Liver (tissue), 8 donors: ENCODE measurements at regions not wholly inside any gene's neighbourhood (a gene's known extent, or its start where the extent isn't known, plus 50 kb on each side); places are given as distances from the start of the nearest gene placed in this dataset.

Experiments used
- DNase-seq: peaks from one replicate; pipeline ENCODE4 v3.0.0-alpha.2; 2017; ENCODE audit warnings: low spot score
- H3K27ac ChIP-seq, 2 donors: one replicate each; pipeline ENCODE4 v1.7.0; 2013; ENCODE audit warnings: inconsistent platforms in 2 of 2, low read length in 2 of 2, control low read depth in 1 of 2, low read depth in 1 of 2, mild to moderate bottlenecking in 1 of 2
- H3K27me3 ChIP-seq, 4 donors: one replicate each; pipeline versions ENCODE4 v1.6.1 to v1.7.0; 2013; ENCODE audit warnings: low read length in 3 of 4, inconsistent platforms in 1 of 4, mild to moderate bottlenecking in 1 of 4, moderate library complexity in 1 of 4; ENCODE audit not compliant: control insufficient read depth in 4 of 4, insufficient read depth in 4 of 4
- H3K36me3 ChIP-seq, 4 donors: one replicate each; pipeline versions ENCODE4 v1.6.1 to v1.7.0; 2013; ENCODE audit warnings: low read length in 3 of 4, mild to moderate bottlenecking in 3 of 4, low read depth in 1 of 4, moderate library complexity in 1 of 4; ENCODE audit not compliant: control insufficient read depth in 4 of 4, insufficient read depth in 3 of 4
- H3K4me1 ChIP-seq, 4 donors: one replicate each; pipeline versions ENCODE4 v1.6.1 to v1.7.0; 2013; ENCODE audit warnings: low read length in 3 of 4, mild to moderate bottlenecking in 3 of 4, moderate library complexity in 1 of 4; ENCODE audit not compliant: control insufficient read depth in 4 of 4, insufficient read depth in 4 of 4
- H3K4me3 ChIP-seq, 3 donors: one replicate each; pipeline versions ENCODE4 v1.6.1 to v1.7.0; 2013; ENCODE audit warnings: low read length in 3 of 3, control low read depth in 1 of 3, low read depth in 1 of 3, mild to moderate bottlenecking in 1 of 3
- H3K9ac ChIP-seq, 2 donors: one replicate each; pipeline ENCODE4 v1.7.0; 2013; ENCODE audit warnings: low read length in 2 of 2, mild to moderate bottlenecking in 2 of 2, moderate library complexity in 2 of 2, control low read depth in 1 of 2, low read depth in 1 of 2
- H3K9me3 ChIP-seq, 4 donors: one replicate each; pipeline versions ENCODE4 v1.6.1 to v1.7.0; 2013; ENCODE audit warnings: low read length in 3 of 4; ENCODE audit not compliant: control insufficient read depth in 4 of 4
- EGR1 ChIP-seq, 2 donors: IDR thresholded peaks; 2 replicates each; pipeline ENCODE4 v1.6.1; 2016 to 2018; ENCODE audit warnings: antibody characterized with exemption in 2 of 2, low read depth in 2 of 2
- FOXA1 ChIP-seq: IDR thresholded peaks from 2 replicates; pipeline ENCODE4 v1.6.1; 2016; ENCODE audit warnings: antibody characterized with exemption
- FOXA2 ChIP-seq: IDR thresholded peaks from 2 replicates; pipeline ENCODE4 v1.6.1; 2016; ENCODE audit warnings: antibody characterized with exemption
- GABPA ChIP-seq, 2 donors: IDR thresholded peaks in 1 of 2; conservative IDR thresholded peaks in 1 of 2; 2 replicates each; pipeline ENCODE4 v1.6.1; 2016; ENCODE audit warnings: antibody characterized with exemption in 2 of 2, mild to moderate bottlenecking in 1 of 2, moderate library complexity in 1 of 2
- HNF4A ChIP-seq, 2 donors: conservative IDR thresholded peaks; 2 replicates each; pipeline ENCODE4 v1.6.1; 2016; ENCODE audit warnings: antibody characterized with exemption in 2 of 2, mild to moderate bottlenecking in 2 of 2
- HNF4G ChIP-seq: IDR thresholded peaks from 2 replicates; pipeline ENCODE4 v1.6.1; 2016; ENCODE audit warnings: antibody characterized with exemption
- JUND ChIP-seq, 2 donors: IDR thresholded peaks; 2 replicates each; pipeline ENCODE4 v1.6.1; 2016; ENCODE audit warnings: antibody characterized with exemption in 2 of 2
- MAX ChIP-seq: IDR thresholded peaks from 2 replicates; pipeline ENCODE4 v1.6.1; 2016; ENCODE audit warnings: antibody characterized with exemption
- NR2F2 ChIP-seq: IDR thresholded peaks from 2 replicates; pipeline ENCODE4 v1.6.1; 2016; ENCODE audit warnings: antibody characterized with exemption
- RAD21 ChIP-seq, 2 donors: IDR thresholded peaks; 2 replicates each; pipeline ENCODE4 v1.6.1; 2016; ENCODE audit warnings: antibody characterized with exemption in 2 of 2, mild to moderate bottlenecking in 2 of 2
- RXRA ChIP-seq, 2 donors: IDR thresholded peaks; 2 replicates each; pipeline ENCODE4 v1.6.1; 2017 to 2018; ENCODE audit warnings: antibody characterized with exemption in 2 of 2, mild to moderate bottlenecking in 1 of 2
- SP1 ChIP-seq: IDR thresholded peaks from 2 replicates; pipeline ENCODE4 v1.6.1; 2018; ENCODE audit warnings: antibody characterized with exemption, mild to moderate bottlenecking
- ZBTB33 ChIP-seq: IDR thresholded peaks from 2 replicates; pipeline ENCODE4 v1.6.1; 2016; ENCODE audit warnings: antibody characterized with exemption
- WGBS: extraction: QIAGEN DNeasy Blood & Tissue Kit; methylation state at CpG from one replicate; pipeline ENCODE4 v1.1.7; 2013; 5-methylcytosine and 5-hydroxymethylcytosine counted together
- TF ChIP-seq, protein P1 (sequence below): IDR thresholded peaks from 2 replicates; pipeline ENCODE4 v1.6.1; 2016; ENCODE audit warnings: antibody characterized with exemption
- TF ChIP-seq, protein P2 (sequence below): fragments of 150-350 bp; IDR thresholded peaks from 2 replicates; pipeline ENCODE4 v1.5.1; 2017; ENCODE audit warnings: improper control_type of control experiment, low read depth, low read length; ENCODE audit not compliant: missing input control
- donor health status: healthy.
- donor health status: healthy.
- donor health status: healthy.
- donor health status: healthy.
- donor health status: healthy.

DNA sequence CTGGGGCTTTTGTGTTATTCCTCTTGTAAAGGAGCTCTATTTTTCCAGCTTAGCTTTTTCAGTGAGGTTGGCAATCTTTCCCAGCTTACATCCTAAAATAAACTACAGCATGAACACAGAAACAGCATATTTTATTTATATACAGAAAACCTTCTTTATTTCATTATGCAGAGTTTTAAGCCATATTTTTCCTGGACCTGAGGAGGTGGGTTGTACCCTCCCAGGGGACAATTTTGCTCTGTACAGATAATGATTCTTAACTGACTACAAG, 341.2 kb upstream of the TYRP1 start:
- no peak for TF ChIP-seq SP1
- no peak for TF ChIP-seq FOXA1
- TF ChIP-seq, protein P1, sequence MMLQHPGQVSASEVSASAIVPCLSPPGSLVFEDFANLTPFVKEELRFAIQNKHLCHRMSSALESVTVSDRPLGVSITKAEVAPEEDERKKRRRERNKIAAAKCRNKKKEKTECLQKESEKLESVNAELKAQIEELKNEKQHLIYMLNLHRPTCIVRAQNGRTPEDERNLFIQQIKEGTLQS = no peak
- no peak for TF ChIP-seq FOXA2
- TF ChIP-seq JUND (IDR thresholded peaks at IDR 0.05) = no peak
- no peak for TF ChIP-seq RXRA (IDR thresholded peaks at IDR 0.05)
- TF ChIP-seq EGR1 (IDR thresholded peaks at IDR 0.05; ENCODE audit: low read depth in 2 of 2) = no peak
- no peak for TF ChIP-seq RAD21 (IDR thresholded peaks at IDR 0.05)
- TF ChIP-seq, protein P2, sequence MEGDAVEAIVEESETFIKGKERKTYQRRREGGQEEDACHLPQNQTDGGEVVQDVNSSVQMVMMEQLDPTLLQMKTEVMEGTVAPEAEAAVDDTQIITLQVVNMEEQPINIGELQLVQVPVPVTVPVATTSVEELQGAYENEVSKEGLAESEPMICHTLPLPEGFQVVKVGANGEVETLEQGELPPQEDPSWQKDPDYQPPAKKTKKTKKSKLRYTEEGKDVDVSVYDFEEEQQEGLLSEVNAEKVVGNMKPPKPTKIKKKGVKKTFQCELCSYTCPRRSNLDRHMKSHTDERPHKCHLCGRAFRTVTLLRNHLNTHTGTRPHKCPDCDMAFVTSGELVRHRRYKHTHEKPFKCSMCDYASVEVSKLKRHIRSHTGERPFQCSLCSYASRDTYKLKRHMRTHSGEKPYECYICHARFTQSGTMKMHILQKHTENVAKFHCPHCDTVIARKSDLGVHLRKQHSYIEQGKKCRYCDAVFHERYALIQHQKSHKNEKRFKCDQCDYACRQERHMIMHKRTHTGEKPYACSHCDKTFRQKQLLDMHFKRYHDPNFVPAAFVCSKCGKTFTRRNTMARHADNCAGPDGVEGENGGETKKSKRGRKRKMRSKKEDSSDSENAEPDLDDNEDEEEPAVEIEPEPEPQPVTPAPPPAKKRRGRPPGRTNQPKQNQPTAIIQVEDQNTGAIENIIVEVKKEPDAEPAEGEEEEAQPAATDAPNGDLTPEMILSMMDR = no peak
- no peak for TF ChIP-seq ZBTB33
- no peak for TF ChIP-seq HNF4G
- no peak for TF ChIP-seq MAX
- H3K27me3 ChIP-seq = no peaks in the 10 kb centered on the region
- no peaks in the 10 kb centered on the region for H3K36me3 ChIP-seq
- no peaks in the 10 kb centered on the region for H3K9me3 ChIP-seq
- no peak overlapping the region for H3K27ac ChIP-seq
- H3K4me1 ChIP-seq = no peaks in the 10 kb centered on the region
- H3K9ac ChIP-seq = no peak overlapping the region
- no peak for DNase-seq
- no peak overlapping the region for H3K4me3 ChIP-seq

GRCh38 chr9:12363439-12363838, 329.7 kb upstream of the TYRP1 start:
- Histone ChIP-seq H3K4me1 (no peaks in the 10 kb centered on the region), H3K9ac (no peak overlapping the region), H3K4me3 (no peak overlapping the region), H3K27ac (no peak overlapping the region), H3K27me3 (no peaks in the 10 kb centered on the region), H3K36me3 (no peaks in the 10 kb centered on the region), H3K9me3 (no peaks in the 10 kb centered on the region)
- WGBS = 46% methylated on average over 2 of the region's 2 CpGs
- no peak for DNase-seq
- TF ChIP-seq, protein P1 = no peak
- TF ChIP-seq ZBTB33 (no peak), SP1 (no peak), RXRA (IDR thresholded peaks at IDR 0.05) (no peak), FOXA2 (no peak), HNF4A (conservative IDR thresholded peaks at IDR 0.05) (no peak), MAX (no peak), NR2F2 (no peak), JUND (IDR thresholded peaks at IDR 0.05) (no peak), GABPA (IDR thresholded peaks at IDR 0.05 in 1 of 2, conservative IDR thresholded peaks at IDR 0.05 in 1 of 2) (no peak)
- TF ChIP-seq, protein P2 = no peak
